ENCODE measurements at regions not wholly inside any gene's neighbourhood (a gene's known extent, or its start where the extent isn't known, plus 50 kb on each side); places are given as distances from the start of the nearest gene placed in this dataset.

- Histone ChIP-seq H3K4me1 (no peaks in the 10 kb centered on the region), H3K27me3 (no peaks in the 10 kb centered on the region), H3K4me3 (no peak overlapping the region), H3K9me3 (no peaks in the 10 kb centered on the region), H3K27ac (no peak overlapping the region), H3K36me3 (no peaks in the 10 kb centered on the region)
- DNase-seq = no peak
- TF ChIP-seq CTCF (IDR thresholded peaks at IDR 0.05) = no peak
- TF ChIP-seq POLR2A (IDR thresholded peaks at IDR 0.05) = no peak
Observed at GRCh38 chr6:165893431-165893830, 230.4 kb upstream of the PDE10A start.

GRCh38 chr6:165891320-165891719, 228.3 kb upstream of the PDE10A start:
- H3K4me3 ChIP-seq = no peak overlapping the region
- no peak for DNase-seq
- H3K27ac ChIP-seq = no peak overlapping the region
- H3K9me3 ChIP-seq = no peaks in the 10 kb centered on the region
- H3K4me1 ChIP-seq = no peaks in the 10 kb centered on the region
- H3K36me3 ChIP-seq = no peaks in the 10 kb centered on the region
- no peaks in the 10 kb centered on the region for H3K27me3 ChIP-seq
- no peak for TF ChIP-seq CTCF (IDR thresholded peaks at IDR 0.05)
- TF ChIP-seq POLR2A (IDR thresholded peaks at IDR 0.05) = no peak

- Histone ChIP-seq H3K4me3 (no peak overlapping the region), H3K27ac (no peak overlapping the region), H3K9me3 (no peaks in the 10 kb centered on the region), H3K36me3 (no peaks in the 10 kb centered on the region), H3K27me3 (no peaks in the 10 kb centered on the region), H3K4me1 (no peaks in the 10 kb centered on the region)
- TF ChIP-seq POLR2A (IDR thresholded peaks at IDR 0.05) (no peak), CTCF (IDR thresholded peaks at IDR 0.05) (no peak)
- no peak for DNase-seq
Observed at GRCh38 chr6:165890404-165890735, 227.3 kb upstream of the PDE10A start.

- no peak overlapping the region for H3K27ac ChIP-seq
- no peak for DNase-seq
- TF ChIP-seq POLR2A (IDR thresholded peaks at IDR 0.05) (no peak), CTCF (IDR thresholded peaks at IDR 0.05) (peak in 4 of 6 experiments; percentile 20 to 38 (median 36))
Observed at GRCh38 chr6:165889636-165890403, 226.8 kb upstream of the PDE10A start.

GRCh38 chr6:165886169-165886568, 223.1 kb upstream of the PDE10A start:
- Histone ChIP-seq H3K27ac (no peak overlapping the region), H3K9me3 (no peaks in the 10 kb centered on the region), H3K27me3 (no peaks in the 10 kb centered on the region), H3K36me3 (no peaks in the 10 kb centered on the region), H3K4me3 (no peak overlapping the region), H3K4me1 (no peaks in the 10 kb centered on the region)
- DNase-seq = no peak
- TF ChIP-seq POLR2A (IDR thresholded peaks at IDR 0.05) = no peak
- no peak for TF ChIP-seq CTCF (IDR thresholded peaks at IDR 0.05)

More at GRCh38 chr6:165889636-165890403, 226.8 kb upstream of the PDE10A start:
- Histone ChIP-seq H3K9me3 (no peaks in the 10 kb centered on the region), H3K36me3 (no peaks in the 10 kb centered on the region), H3K4me1 (no peaks in the 10 kb centered on the region), H3K4me3 (no peak overlapping the region), H3K27me3 (no peaks in the 10 kb centered on the region)
